GM23248 (cell line): ENCODE measurements at regions not wholly inside any gene's neighbourhood (a gene's known extent, or its start where the extent isn't known, plus 50 kb on each side); places are given as distances from the start of the nearest gene placed in this dataset.

Experiments used
- DNase-seq: peaks from one replicate; pipeline ENCODE4 v3.0.0-alpha.2; 2015
- H2AFZ ChIP-seq: fragments of 200-600 bp; sonication (generic); 2 replicates; pipeline ENCODE4 v1.6.1; 2016; ENCODE audit warnings: antibody characterized with exemption
- H3F3A ChIP-seq: fragments of 200-600 bp; sonication (generic); 2 replicates; pipeline ENCODE4 v1.6.1; 2016; ENCODE audit warnings: mild to moderate bottlenecking, antibody characterized with exemption, mixed run types; ENCODE audit not compliant: insufficient read depth
- H3K27ac ChIP-seq: fragments of 200-600 bp; sonication (generic); 2 replicates; pipeline ENCODE4 v1.5.1; 2016; ENCODE audit warnings: mild to moderate bottlenecking
- H3K27me3 ChIP-seq: fragments of 200-600 bp; sonication (generic); replicated peaks from 2 replicates; pipeline ENCODE4 v1.6.1; 2016; ENCODE audit warnings: mild to moderate bottlenecking; ENCODE audit not compliant: insufficient read depth
- H3K36me3 ChIP-seq: fragments of 200-600 bp; sonication (generic); 2 replicates; pipeline ENCODE4 v1.6.1; 2016; ENCODE audit warnings: low read depth, mild to moderate bottlenecking
- H3K4me1 ChIP-seq: fragments of 200-600 bp; sonication (generic); 2 replicates; pipeline ENCODE4 v1.6.1; 2016; ENCODE audit warnings: mild to moderate bottlenecking; ENCODE audit not compliant: insufficient read depth
- H3K4me2 ChIP-seq: fragments of 200-600 bp; sonication (generic); one replicate; pipeline ENCODE4 v1.6.1; 2016; ENCODE audit warnings: mild to moderate bottlenecking; ENCODE audit not compliant: unreplicated experiment
- H3K4me3 ChIP-seq: fragments of 200-600 bp; sonication (generic); 2 replicates; pipeline ENCODE4 v1.5.1; 2016; ENCODE audit warnings: mild to moderate bottlenecking
- H3K79me2 ChIP-seq: fragments of 200-600 bp; sonication (generic); 2 replicates; pipeline ENCODE4 v1.6.1; 2016; ENCODE audit warnings: mild to moderate bottlenecking; ENCODE audit not compliant: insufficient read depth
- H3K9ac ChIP-seq: fragments of 200-600 bp; sonication (generic); 2 replicates; pipeline ENCODE4 v1.6.1; 2016; ENCODE audit warnings: mild to moderate bottlenecking
- H3K9me2 ChIP-seq: fragments of 200-600 bp; sonication (generic); 2 replicates; pipeline ENCODE4 v1.6.1; 2016; ENCODE audit warnings: mixed run types, mild to moderate bottlenecking, moderate library complexity; ENCODE audit not compliant: insufficient read depth
- H3K9me3 ChIP-seq: fragments of 200-600 bp; sonication (generic); one replicate; pipeline ENCODE4 v1.6.1; 2017; ENCODE audit warnings: low read depth
- H4K20me1 ChIP-seq: fragments of 200-600 bp; sonication (generic); 2 replicates; pipeline ENCODE4 v1.6.0; 2016; ENCODE audit not compliant: insufficient read depth
- EZH2 ChIP-seq: fragments of 200-600 bp; sonication (generic); IDR thresholded peaks from 2 replicates; pipeline ENCODE4 v1.6.1; 2018; ENCODE audit warnings: antibody characterized with exemption, mild to moderate bottlenecking; ENCODE audit not compliant: insufficient read depth, poor library complexity, severe bottlenecking
- EZH2phosphoT487 ChIP-seq: fragments of 200-600 bp; sonication (generic); IDR thresholded peaks from 2 replicates; pipeline ENCODE4 v1.6.1; 2018; ENCODE audit warnings: antibody characterized with exemption, moderate library complexity, mild to moderate bottlenecking, low read depth; ENCODE audit not compliant: insufficient read depth
- WGBS, 2 experiments: methylation state at CpG; one replicate each; pipeline ENCODE4 v1.1.6; 2015 to 2017; ENCODE audit warnings: low lambda C conversion rate in 2 of 2, low coverage in 1 of 2; ENCODE audit errors: missing lambda C conversion rate in 2 of 2; 5-methylcytosine and 5-hydroxymethylcytosine counted together
- in situ Hi-C: fragments of 300-500 bp; cut with MboI; formaldehyde crosslinking; loops from 2 replicates; pipeline ENCODE4 v1.15.0; 2020

GRCh38 chr2:10964052-10964790 is 52.5 kb downstream of the KCNF1 start:
- TF ChIP-seq EZH2phosphoT487 (no peak), EZH2 (no peak)
- in situ Hi-C loops, result no loop called here

DNA sequence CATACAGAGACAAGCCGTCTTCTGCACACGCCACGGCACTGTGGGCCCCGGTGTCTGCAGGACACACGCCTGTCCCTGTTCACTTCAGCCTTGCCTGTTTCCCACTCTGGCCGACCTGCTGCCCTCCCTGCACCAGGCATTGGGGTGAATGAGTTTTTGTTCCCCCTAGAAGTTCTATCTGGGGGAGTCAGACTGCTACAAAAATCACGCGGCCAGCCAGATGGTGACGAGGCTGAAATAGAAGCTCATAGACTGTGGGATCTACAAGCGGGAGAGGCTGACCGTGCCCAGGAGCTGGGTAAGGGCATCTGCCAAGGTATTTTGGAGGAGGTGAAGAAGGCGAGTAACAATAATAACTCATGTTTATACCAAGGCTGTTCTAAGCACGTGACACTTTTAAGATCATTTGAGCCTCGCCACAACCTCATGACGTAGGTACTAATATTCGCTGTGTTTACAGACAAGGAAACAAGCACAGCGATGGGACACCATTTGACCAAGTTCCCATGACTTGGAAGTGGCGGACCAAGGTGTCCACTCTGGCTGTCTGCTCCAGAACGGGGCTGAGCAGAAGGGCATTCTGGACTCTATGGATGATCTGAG is 53.6 kb downstream of the KCNF1 start:
- H4K20me1 ChIP-seq, result no peaks in the 10 kb centered on the region
- in situ Hi-C loops, result no loop called here

More at GRCh38 chr2:10964052-10964790, 52.5 kb downstream of the KCNF1 start:
- Histone ChIP-seq H3K4me1 (peaks cover 19% of the 10 kb centered on the region), H3K4me2 (peak overlapping the region; percentile 32), H3K9me3 (no peaks in the 10 kb centered on the region), H3K27me3 (no peaks in the 10 kb centered on the region), H3K36me3 (no peaks in the 10 kb centered on the region), H4K20me1 (no peaks in the 10 kb centered on the region), H3F3A (no peaks in the 10 kb centered on the region), H3K9ac (0 out of 2 replicates have a peak overlapping the region, but pooled peaks have one; percentile 15), H2AFZ (peak overlapping the region; percentile 47), H3K4me3 (no peak overlapping the region), H3K9me2 (no peaks in the 10 kb centered on the region), H3K27ac (no peak overlapping the region), H3K79me2 (no peaks in the 10 kb centered on the region)
- DNase-seq, result peak; percentile 58
- 17 to 19% methylated on average over 14 of the region's 14 CpGs for WGBS, 2 experiments

GRCh38 chr2:10966056-10966455 is 54.3 kb downstream of the KCNF1 start:
- WGBS, 2 experiments, result 90 to 93% methylated on average over 7 of the region's 7 CpGs
- Histone ChIP-seq H3K36me3 (no peaks in the 10 kb centered on the region), H3K9me3 (no peaks in the 10 kb centered on the region), H3K79me2 (no peaks in the 10 kb centered on the region), H3K4me3 (no peak overlapping the region), H2AFZ (no peak overlapping the region), H3F3A (no peaks in the 10 kb centered on the region), H3K27ac (no peak overlapping the region), H4K20me1 (no peaks in the 10 kb centered on the region), H3K4me2 (no peak overlapping the region), H3K9ac (no peak overlapping the region), H3K4me1 (peaks cover 19% of the 10 kb centered on the region), H3K9me2 (no peaks in the 10 kb centered on the region), H3K27me3 (no peaks in the 10 kb centered on the region)
- in situ Hi-C loops, result no loop called here
- DNase-seq, result no peak
- TF ChIP-seq EZH2 (no peak), EZH2phosphoT487 (no peak)

More for the DNA sequence above, 53.6 kb downstream of the KCNF1 start:
- Histone ChIP-seq H3K27me3 (no peaks in the 10 kb centered on the region), H3K4me2 (no peak overlapping the region), H3F3A (no peaks in the 10 kb centered on the region), H2AFZ (no peak overlapping the region), H3K79me2 (no peaks in the 10 kb centered on the region), H3K27ac (no peak overlapping the region), H3K36me3 (no peaks in the 10 kb centered on the region), H3K4me1 (peaks cover 19% of the 10 kb centered on the region), H3K9me3 (no peaks in the 10 kb centered on the region), H3K4me3 (no peak overlapping the region), H3K9ac (no peak overlapping the region), H3K9me2 (no peaks in the 10 kb centered on the region)
- WGBS, 2 experiments, result 91 to 92% methylated on average over 19 of the region's 19 CpGs
- no peak for DNase-seq
- TF ChIP-seq EZH2, result no peak
- TF ChIP-seq EZH2phosphoT487, result no peak

DNA sequence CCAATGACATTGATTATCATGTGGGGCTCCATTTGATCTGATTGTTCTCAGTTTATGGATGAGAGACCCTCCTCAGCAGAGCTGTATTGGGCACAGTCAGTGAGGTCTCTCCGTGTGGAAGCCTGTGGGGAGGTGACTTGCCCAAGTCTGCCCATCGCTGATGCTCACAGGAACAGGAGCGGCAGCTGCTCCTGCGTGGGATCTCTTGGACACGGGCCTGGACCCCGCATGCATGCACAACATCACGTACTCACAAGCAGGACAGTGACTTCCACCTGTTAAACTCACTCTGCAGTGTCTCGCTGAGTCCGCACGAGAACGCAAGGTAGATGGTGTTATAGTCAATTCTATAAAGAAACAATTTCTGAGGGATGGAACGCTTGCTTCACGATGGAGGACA is 55.0 kb downstream of the KCNF1 start:
- Histone ChIP-seq H3K79me2 (no peaks in the 10 kb centered on the region), H3F3A (no peaks in the 10 kb centered on the region), H3K4me3 (no peak overlapping the region), H3K9me3 (no peaks in the 10 kb centered on the region), H3K36me3 (no peaks in the 10 kb centered on the region), H3K27me3 (no peaks in the 10 kb centered on the region), H3K27ac (no peak overlapping the region), H4K20me1 (no peaks in the 10 kb centered on the region), H3K4me1 (peaks cover 19% of the 10 kb centered on the region), H2AFZ (no peak overlapping the region), H3K9me2 (no peaks in the 10 kb centered on the region), H3K9ac (no peak overlapping the region), H3K4me2 (no peak overlapping the region)
- TF ChIP-seq EZH2phosphoT487 (no peak), EZH2 (no peak)
- no peak for DNase-seq
- in situ Hi-C loops, result no loop called here
- WGBS, 2 experiments, result 83 to 89% methylated on average over 13 of the region's 13 CpGs
